SK-N-SH (cell line): ENCODE measurements at regions not wholly inside any gene's neighbourhood (a gene's known extent, or its start where the extent isn't known, plus 50 kb on each side); places are given as distances from the start of the nearest gene placed in this dataset.

Experiments used
- CTCF ChIP-seq: fragments of 200-600 bp; sonication (generic); IDR thresholded peaks from 2 replicates; pipeline ENCODE4 v1.6.1; 2017; ENCODE audit warnings: antibody characterized with exemption, mild to moderate bottlenecking, moderate library complexity
- GATA2 ChIP-seq: sonication (generic); formaldehyde crosslinking; IDR thresholded peaks from 2 replicates; pipeline ENCODE4 v1.5.0; 2020; ENCODE audit warnings: mild to moderate bottlenecking, missing genetic modification reagents
- MAX ChIP-seq: IDR thresholded peaks from 2 replicates; pipeline ENCODE4 v1.4.0; 2012; ENCODE audit warnings: low read depth
- MXI1 ChIP-seq: IDR thresholded peaks from 2 replicates; pipeline ENCODE4 v1.6.1; 2012; ENCODE audit warnings: mild to moderate bottlenecking, low read depth, low read length, improper control_type of control experiment
- POLR2AphosphoS5 ChIP-seq: IDR thresholded peaks from 2 replicates; pipeline ENCODE4 v1.6.1; 2012; ENCODE audit warnings: low read depth, low read length
- TAF1 ChIP-seq: IDR thresholded peaks from 2 replicates; pipeline ENCODE4 v1.6.1; 2012; ENCODE audit warnings: low read depth, mild to moderate bottlenecking, low read length, moderate library complexity, borderline replicate concordance

- no peak for TF ChIP-seq CTCF
- no peak for TF ChIP-seq TAF1
- TF ChIP-seq GATA2 (CRISPR knock-in tag): no peak
- no peak for TF ChIP-seq MAX
- no peak for TF ChIP-seq POLR2AphosphoS5
- no peak for TF ChIP-seq MXI1
Measured at GRCh38 chr2:7428454-7429204, 511.4 kb downstream of the RNF144A start.
